NCI-H2171 (cell line): ENCODE measurements at regions not wholly inside any gene's neighbourhood (a gene's known extent, or its start where the extent isn't known, plus 50 kb on each side); places are given as distances from the start of the nearest gene placed in this dataset.

Experiments
- DNase-seq: peaks from one replicate; lab custom pipeline; 2025; lab: John Stamatoyannopoulos, UW

DNA sequence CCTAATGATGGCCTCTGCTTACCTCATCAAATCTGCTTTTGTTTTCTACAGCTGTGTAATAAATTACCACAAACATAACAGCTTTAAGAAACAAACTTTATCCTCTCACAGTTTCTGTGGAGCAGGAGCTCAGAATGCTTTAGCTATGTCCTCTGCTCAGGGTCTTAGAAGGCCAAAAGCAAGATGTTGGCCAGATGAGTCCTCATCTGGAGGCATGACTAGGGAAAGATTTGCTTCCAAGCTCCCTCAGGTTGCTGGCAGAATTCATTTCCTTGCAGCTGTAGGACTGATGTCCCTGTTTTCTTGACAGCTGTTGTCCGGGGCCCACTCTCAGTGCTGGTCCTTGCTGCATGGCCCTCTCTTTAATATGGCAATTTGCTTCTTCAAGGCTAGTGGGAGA is 116.7 kb upstream of the PDE5A start:
- no peak for DNase-seq

DNA sequence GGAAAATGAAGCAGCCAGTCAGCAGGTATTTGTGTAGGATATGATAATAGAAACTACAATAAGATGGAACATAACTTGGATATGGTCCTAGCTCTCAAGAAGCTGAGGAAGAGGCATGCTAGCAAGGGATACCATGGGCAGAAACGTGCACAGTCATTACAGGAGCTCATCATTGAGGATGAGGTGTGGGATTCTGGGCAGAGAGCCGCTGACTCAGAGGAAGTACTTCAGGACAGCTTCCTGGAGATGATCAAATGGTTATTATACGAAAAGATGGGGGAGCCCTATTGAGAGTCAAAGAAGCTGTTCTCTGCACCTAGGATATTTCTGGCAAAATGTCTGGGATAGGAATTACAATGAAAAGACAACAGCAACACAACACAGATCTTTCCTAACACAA is 116.0 kb upstream of the PDE5A start:
- DNase-seq = no peak

DNA sequence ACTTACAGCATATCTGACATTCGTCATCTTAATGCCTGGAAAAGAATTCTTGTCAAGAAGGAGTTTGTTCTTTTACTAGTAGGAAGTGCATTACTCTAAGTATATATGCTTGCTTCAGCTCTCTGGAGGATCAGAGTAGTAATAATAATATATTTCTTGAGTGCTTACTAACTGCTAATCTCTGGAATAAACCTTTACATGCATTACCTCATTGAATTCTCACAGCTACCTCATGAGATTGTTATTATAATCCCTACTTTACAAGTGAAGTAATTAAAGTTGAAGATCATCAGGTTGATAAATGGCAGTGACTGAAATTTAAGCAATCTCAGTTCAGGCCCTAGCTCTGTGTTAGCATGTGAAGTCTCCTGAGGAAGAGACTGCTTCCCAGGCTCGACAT is 115.0 kb upstream of the PDE5A start:
- no peak for DNase-seq

DNA sequence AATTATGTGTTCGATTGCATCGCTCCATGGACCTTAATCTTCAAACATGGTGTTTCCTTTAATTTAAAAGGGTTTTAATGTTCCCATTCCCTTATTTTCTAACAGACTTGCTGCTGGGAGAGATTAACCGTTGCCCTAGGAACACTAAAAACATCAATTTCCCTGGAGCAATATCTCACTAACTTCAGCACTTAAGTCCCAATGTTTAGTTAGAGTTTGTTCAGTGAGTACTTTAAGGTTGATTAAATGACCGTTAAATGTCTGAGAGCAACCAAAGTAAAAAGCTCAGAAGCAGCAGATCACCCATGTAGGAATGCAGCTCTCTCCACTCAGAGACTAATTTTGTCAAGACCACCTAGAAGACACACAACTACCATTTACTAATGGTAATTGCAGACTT is 111.2 kb upstream of the PDE5A start:
- DNase-seq = no peak

DNA sequence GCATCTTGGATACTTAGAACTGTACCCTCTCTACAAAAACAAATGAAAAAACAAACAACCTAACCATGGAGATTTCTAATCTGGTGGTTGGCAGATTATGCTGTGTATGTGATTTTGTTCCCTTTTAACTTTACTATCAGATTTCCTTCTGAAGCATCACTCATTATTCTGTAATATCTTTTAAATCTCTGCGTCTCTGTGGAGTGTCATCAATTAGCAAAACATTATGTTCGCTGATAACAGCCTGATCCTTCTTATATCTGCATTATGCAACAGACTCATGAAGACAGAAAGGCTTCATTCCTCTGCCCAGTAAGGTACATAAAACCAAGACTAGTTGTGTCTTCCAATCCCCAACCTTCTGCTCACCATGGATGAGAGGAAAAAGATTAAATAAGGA is 110.3 kb upstream of the PDE5A start:
- no peak for DNase-seq

DNA sequence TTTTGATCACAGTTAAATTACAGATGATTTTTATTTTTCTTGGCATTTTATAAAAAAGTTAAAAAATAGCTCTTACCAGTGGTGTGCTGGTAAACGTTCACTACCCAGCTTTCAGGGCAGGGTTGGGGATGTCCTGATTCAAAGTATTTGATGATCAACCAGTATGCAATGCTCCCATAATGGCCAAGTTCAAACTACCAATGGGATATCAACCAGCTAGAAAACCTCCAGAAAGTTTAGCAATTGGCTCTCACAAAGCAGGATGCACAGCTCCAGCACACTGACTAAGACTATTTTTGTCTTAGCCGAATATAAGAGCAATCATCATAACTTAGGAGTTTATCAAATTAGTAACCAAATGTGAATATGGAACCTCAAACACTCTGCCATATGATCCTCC is 108.0 kb upstream of the PDE5A start:
- no peak for DNase-seq

DNA sequence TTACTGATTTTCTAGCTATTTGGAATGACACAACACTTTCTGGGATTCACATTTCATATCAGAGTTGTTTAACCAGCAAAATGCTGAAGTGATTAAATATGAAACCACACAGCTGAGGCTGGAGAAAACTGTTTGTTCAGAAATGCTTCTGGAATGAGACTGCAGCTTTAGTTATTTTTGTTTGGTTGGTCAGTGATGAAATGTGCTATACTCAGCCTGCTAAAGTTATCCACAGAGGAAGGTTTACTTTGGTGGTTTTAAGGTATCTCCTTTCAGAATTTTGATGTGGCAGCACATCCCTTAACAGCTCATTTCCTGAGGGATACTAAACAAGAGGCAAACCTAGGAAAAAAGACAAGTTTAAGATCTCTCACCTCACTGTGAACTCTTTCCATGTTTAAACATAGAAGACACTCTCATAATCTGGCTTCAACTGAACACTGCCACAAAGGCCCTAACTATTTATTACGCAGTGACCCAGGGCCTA is 106.6 kb upstream of the PDE5A start:
- no peak for DNase-seq

DNA sequence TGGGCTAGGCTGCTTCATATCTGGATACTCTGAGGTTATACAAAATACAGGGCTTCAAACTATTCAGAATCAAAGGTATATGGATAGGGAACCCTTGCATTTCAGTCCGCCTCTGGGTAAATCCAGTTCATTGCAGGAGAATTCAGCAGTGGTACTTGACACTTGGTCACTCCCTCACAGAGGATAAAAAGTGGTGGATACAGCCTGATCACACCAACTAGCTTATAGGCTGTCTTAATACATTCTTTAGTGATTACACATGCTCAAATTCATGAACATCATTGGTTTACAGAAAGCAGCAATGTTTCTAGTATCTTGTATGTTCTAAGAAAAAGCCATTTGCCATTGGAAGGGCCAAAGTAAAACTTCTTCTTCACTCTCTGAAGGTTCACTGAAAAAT is 104.8 kb upstream of the PDE5A start:
- DNase-seq = no peak

DNA sequence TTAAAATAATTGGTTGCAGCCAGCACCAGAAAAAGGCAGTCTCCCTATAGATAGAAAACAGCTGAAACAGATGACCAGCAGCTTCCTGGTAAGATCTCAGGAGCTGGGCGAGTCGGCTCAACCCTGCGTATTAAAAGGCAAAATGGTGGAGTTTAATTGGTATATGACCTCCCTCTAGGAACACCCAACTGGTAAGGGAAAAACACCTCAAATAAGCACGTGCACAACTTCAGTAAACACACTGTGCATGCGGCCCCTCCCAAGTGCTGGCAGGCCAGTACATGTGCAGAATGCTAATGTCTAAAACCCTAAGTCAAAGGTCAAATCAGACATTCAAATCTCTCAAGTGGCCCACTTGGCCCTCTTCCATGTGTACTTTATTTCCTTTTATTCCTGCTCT is 103.2 kb upstream of the PDE5A start:
- DNase-seq = no peak

DNA sequence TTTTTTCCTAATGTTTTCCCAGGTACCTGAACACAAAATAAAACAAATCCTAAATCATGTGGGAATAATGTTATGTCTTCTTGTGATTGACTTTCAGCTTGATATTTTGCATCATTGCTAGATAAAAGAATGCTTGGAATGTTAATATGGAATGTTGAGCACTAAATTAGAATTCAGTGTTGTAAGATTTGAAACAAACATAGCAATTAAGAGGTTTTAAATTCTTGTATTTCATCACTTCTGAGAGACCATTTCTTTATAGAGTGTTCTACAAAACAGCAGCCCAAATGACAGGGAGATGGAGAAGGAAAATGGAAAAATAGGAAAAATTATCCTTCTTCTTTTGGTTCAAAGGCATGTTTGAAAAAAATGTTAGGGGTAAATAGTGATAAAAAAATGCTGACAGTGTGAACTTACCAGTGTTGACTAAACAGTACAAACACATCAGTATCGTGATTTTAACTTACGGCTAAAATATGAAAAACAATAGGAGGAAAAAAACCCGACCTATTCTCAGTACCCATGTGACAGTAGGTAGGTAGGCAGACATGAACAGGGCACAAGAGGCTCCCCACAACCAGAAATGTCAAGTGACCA is 102.6 kb upstream of the PDE5A start:
- no peak for DNase-seq

DNA sequence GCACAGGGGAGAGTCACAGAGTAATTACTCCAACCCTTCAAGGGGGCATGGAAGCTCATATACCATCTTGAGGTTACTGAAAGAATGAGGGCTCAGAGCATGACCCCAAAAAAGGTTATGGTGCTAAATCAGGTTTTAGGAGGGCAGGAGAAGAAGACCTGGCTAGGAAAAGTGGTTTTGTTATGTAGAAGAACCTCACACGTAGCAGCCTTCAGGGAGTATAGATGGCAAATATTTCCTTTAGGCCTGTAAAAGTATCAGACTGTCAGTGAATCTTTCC is 102.0 kb upstream of the PDE5A start:
- no peak for DNase-seq

DNA sequence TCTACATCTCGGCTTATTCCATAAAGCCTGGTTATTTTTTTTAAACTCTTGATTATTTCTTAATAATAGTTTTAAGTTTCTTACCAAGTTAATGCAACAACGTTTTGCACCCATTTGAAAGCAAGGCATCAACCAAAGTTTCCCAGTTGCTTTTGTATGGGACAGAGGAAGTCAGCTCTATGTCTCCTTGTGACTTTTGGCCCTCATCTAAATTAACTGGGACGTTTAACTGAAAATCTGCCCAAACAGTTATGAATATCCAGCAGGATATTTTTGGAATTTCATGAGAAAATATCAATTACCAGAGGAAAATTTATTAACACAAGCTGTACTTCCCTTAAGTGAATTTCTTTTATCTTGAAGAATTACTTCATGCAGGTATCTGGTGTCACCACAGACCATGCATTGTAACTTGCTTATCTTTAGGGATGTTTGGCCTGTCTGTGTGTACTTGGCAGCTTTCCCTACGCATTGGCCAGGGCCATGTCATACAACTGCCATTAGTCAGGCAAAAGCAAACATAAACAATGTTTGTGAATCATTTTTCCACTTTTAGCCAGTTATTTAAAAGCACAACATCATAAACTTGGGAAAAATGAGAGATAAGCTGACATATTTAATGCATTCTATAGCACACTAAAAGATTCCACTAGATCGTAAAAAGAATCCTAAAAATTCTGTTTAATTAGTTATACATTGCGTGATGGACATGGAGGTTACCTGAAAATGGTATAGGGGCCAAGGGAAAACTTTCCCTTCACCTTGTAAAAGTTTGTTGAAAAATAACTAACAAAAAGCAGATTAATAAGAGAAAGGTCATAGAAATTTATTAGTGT is 101.4 kb upstream of the PDE5A start:
- DNase-seq = no peak

DNA sequence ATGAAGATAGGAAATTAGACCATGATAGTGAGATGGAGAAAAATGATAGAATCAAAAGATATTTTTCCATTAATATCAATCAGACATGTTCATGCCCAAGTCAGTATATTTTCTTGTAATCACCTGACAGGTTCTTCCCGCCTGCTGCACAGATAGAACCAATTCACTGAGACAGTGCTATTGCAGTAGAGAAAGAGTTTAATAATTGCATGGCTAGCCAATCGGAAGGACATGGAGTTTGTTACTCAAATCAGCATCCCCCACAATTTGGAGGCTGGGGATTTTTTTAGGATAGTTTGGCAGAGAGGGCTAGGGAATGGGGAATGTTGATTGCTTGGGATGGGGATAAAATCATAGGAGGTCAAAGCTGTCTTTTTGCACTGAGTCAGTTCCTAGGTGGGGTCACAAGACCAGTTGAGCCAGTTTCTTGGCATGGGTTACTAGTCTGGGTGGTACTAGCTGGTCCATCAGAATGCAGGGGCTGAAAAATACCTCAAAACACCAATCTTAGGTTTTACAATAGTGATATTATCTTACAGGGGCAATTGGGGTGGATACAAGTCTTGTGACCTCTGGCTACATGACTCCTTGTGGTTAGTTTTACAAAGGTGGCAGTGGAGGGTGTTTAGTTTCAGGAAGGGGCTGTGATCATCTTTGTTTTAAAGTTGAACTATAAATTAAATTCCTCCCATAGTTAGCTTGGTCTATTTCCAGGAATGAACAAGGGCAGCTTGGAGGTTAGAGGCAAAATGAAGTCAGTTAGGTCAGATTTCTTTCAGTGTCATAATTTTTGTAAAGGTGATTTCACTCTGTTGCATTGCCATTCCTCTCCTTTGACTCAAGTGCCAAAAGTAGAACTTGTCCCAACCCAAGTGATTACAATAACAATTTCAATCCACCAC is 100.3 kb upstream of the PDE5A start:
- no peak for DNase-seq

DNA sequence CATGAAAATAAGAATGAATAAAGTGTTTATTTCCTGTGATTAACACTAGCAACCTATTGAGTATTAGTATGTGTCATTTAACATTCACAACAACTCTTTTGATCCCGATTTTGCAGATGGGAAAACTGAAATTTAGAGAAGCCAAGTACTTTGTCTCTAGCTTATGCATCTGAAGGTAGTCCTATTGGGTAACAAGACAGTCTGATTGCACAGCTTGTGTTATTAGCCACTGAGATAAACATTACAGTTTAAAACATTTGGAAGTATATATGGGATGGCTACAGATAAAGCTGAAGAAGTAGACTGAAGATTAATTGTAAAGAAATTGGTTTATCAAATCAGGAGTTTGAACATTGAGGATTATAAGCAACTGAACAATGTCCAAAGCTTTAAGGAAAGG is 99.6 kb upstream of the PDE5A start:
- no peak for DNase-seq

DNA sequence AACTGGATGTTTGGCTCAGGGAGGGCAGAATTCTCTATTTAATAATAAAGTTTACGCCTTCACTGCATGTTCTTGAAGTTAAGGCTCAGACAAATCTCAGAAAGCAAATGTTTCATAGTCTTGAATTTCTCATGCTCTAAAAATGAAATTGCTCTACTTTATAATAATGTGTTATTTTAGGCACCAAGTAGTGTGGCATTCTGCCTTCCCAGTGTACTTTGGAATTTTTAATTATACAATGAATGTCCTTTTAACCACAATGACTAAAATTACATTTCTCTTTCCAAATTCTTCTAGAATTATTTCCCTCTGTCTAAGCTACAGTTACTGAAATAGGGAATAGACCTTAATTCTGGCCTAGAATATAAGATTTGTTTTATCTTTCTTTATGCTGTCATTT is 97.9 kb upstream of the PDE5A start:
- DNase-seq = no peak

DNA sequence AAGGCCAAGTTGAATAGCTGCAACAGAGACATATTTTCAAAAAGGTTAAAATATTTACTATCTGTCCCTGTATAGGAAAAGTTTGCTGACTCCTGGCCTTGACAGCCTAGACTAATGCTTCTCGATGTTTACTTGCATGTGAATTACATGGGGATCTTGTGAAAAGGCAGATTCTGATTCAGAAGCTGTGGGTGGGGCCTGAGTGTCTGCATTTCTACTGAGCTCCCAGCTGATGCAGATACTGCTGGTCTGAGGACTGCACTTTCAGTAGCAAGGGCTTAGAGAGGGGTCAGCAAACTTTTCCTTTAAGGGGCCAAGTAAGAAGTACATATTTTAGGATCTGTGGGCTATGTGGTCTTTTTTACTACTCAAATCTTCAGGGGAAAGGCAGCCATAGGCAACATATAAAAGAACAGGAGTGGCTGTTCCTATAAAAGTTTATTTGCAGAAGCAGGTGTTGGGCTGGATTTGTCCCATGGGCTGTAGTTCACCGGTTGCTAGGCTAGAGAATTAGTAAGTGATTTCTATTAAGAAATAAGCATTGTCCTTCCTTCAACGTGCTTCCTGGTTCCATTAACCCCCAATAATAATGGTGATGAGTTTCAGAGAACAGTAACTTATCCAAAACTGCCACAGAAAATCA is 97.2 kb upstream of the PDE5A start:
- no peak for DNase-seq

DNA sequence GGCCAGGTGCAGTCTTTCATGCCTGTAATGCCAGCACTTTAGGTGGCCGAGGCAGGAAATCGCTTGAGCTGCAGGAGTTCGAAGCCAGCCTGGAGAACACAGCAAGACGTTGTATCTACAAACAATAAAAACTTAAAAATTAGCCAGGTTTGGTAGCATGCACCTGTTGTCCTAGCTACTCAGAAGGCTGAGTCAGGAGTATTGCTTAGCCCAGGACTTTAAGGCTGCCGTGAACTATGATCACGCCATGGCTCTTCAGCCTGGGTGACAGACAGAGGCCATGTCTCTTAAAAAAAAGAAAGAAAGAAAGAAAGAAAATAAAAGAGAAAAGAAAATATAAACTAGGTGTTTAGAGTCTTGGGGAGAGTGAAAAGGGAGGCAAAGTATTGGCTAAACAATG is 96.4 kb upstream of the PDE5A start:
- no peak for DNase-seq

DNA sequence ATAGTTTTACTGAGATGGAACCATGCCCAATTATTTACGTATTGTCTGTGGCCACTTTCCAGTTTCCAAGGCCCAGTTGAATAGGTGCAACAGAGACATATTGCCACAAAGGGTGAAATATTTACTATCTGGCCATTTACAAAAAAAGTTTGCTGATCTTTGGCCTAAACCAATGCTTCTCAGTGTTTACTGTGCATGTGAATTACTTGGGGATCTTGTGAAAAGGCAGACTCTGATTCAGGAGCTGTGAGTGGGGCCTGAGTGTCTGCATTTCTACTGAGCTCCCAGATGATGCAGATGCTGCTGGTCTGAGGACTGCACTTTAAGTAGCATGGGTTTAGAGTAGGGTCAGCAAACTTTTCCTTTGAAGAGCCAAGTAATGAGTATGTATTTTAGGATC is 94.1 kb upstream of the PDE5A start:
- no peak for DNase-seq

DNA sequence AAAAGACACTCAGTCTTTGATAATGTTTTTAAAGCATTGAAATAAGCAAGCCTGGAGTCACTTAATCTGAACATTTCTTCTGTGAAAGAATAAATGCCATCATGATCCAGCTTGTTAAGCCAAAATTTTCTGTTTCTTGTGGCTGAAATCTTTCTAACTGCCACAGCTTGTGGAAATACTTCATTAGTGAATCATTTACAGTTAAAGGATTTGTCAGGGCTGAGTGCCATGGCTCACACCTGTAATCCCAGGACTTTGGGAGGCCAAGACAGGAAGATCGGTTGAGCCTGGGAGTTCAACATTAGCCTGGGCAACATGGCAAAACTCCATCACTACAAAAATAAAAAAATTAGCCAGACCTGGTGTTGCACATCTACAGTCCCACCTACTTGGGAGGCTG is 93.3 kb upstream of the PDE5A start:
- no peak for DNase-seq

DNA sequence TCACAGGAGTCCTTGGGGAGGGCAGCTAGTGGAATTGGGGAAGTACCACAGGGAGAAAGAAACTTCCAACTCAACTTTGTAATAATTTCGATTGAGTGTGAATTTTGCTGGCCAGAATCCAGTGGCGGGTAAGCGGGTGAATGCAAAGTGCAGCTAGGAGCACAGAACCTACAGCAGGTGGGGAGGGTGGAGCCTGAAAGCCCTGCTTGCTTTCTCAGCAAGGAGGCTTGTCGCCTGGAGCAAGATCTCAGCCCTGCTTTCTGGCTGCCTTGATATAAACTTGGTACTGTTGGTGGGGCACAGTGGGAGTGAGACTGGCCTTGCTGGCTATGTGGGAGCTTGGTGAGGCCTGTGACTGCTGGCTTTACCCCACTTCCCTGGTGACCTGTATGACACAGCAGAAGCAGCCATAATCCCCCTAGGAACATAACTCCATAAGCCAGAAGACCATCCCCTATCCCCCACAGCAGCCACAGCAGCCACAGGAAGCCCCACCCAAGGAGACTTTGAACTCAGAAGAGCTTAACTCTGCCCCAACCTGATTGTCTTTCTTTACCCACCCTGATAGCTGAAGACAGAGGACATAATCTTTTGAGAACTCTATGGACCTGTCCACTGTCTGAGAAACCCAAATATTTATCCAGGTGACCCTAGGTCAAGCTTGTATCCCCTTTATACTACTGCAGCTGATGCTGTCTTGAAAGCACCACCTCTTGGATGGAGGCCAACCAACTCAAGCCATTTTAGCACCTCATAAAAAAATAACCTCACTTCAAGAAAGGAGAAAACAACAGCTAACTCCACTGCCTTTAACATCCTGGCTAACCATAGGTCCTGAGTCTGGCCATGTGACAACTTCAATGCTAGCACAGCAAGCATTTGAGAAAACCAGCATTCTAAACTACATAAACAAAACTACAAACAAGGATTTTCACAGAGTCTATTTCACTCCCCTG is 87.2 kb upstream of the PDE5A start:
- no peak for DNase-seq

DNA sequence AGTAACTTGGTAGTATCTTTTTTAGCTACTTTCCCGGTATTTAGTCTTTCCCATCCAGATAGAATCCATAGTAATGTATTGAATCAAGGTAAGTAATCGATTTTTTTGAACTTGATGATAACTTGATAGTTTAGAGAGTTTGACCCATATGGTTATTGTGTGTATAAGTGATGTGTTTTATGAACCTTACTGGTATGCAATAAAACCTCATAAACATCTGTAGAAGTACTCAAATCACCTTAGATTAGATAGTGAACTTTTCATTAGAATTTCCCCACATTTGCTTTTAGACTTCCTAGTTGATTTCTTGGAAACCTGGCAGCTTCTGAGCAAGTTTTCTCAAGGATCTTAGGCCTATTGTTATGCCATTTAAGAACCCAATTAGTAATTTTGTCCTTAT is 80.8 kb upstream of the PDE5A start:
- no peak for DNase-seq
